HEK293T (cell line): ENCODE measurements at regions not wholly inside any gene's neighbourhood (a gene's known extent, or its start where the extent isn't known, plus 50 kb on each side); places are given as distances from the start of the nearest gene placed in this dataset.

Experiments used
- CTCF ChIA-PET: fragments of 350-600 bp; formaldehyde crosslinking; extraction: SDS; loops from one replicate; lab custom pipeline; 2021; ENCODE audit warnings: antibody characterized with exemption, inconsistent platforms; lab: Yijun Ruan, JAX
- POLR2A ChIA-PET: fragments of 350-600 bp; formaldehyde crosslinking; extraction: SDS; loops from one replicate; lab custom pipeline; 2020; ENCODE audit warnings: antibody characterized with exemption, inconsistent platforms; lab: Yijun Ruan, JAX
- DNase-seq: peaks from one replicate; pipeline ENCODE4 v3.0.0; 2012; ENCODE audit warnings: mixed read lengths; ENCODE audit errors: extremely low spot score
- ARNT ChIP-seq: fragments of 450-650 bp; IDR thresholded peaks from 2 replicates; pipeline ENCODE4 v1.6.1; 2017; ENCODE audit warnings: mild to moderate bottlenecking
- BHLHE40 ChIP-seq: fragments of 450-650 bp; IDR thresholded peaks from 2 replicates; pipeline ENCODE4 v1.6.1; 2016; ENCODE audit warnings: mild to moderate bottlenecking, moderate library complexity, borderline replicate concordance
- CTBP1 ChIP-seq: fragments of 450-650 bp; IDR thresholded peaks from 2 replicates; pipeline ENCODE4 v1.6.1; 2016; ENCODE audit warnings: borderline replicate concordance
- ELF4 ChIP-seq: fragments of 450-650 bp; IDR thresholded peaks from 2 replicates; pipeline ENCODE4 v1.6.1; 2017; ENCODE audit warnings: antibody characterized with exemption
- FOXA1 ChIP-seq: fragments of 450-650 bp; IDR thresholded peaks from 2 replicates; pipeline ENCODE4 v1.6.1; 2016; ENCODE audit warnings: mild to moderate bottlenecking
- FOXK2 ChIP-seq: fragments of 450-650 bp; IDR thresholded peaks from 2 replicates; pipeline ENCODE4 v1.6.1; 2016; ENCODE audit warnings: mild to moderate bottlenecking
- FOXM1 ChIP-seq: fragments of 450-650 bp; IDR thresholded peaks from 2 replicates; pipeline ENCODE4 v1.6.1; 2017; ENCODE audit warnings: mild to moderate bottlenecking, borderline replicate concordance
- HDGF ChIP-seq: fragments of 450-650 bp; IDR thresholded peaks from 2 replicates; pipeline ENCODE4 v1.6.1; 2017; ENCODE audit warnings: antibody characterized with exemption, borderline replicate concordance
- L3MBTL2 ChIP-seq: fragments of 450-650 bp; conservative IDR thresholded peaks from 2 replicates; pipeline ENCODE4 v1.6.1; 2016; ENCODE audit warnings: mild to moderate bottlenecking
- LEF1 ChIP-seq: fragments of 450-650 bp; IDR thresholded peaks from 2 replicates; pipeline ENCODE4 v1.6.1; 2017; ENCODE audit warnings: mild to moderate bottlenecking, borderline replicate concordance
- NFRKB ChIP-seq: fragments of 450-650 bp; IDR thresholded peaks from 2 replicates; pipeline ENCODE4 v1.6.1; 2016; ENCODE audit warnings: mild to moderate bottlenecking, moderate library complexity
- SP1 ChIP-seq: fragments of 450-650 bp; IDR thresholded peaks from 2 replicates; pipeline ENCODE4 v1.6.1; 2017
- SUZ12 ChIP-seq: fragments of 450-650 bp; IDR thresholded peaks from 2 replicates; pipeline ENCODE4 v1.6.1; 2016; ENCODE audit warnings: mild to moderate bottlenecking
- TARDBP ChIP-seq: fragments of 450-650 bp; IDR thresholded peaks from 2 replicates; pipeline ENCODE4 v1.6.1; 2016
- ZNF384 ChIP-seq: fragments of 450-650 bp; IDR thresholded peaks from 2 replicates; pipeline ENCODE4 v1.6.1; 2016
- TF ChIP-seq, protein P1 (sequence below): fragments of 450-650 bp; IDR thresholded peaks from 2 replicates; pipeline ENCODE4 v1.6.1; 2016

DNA sequence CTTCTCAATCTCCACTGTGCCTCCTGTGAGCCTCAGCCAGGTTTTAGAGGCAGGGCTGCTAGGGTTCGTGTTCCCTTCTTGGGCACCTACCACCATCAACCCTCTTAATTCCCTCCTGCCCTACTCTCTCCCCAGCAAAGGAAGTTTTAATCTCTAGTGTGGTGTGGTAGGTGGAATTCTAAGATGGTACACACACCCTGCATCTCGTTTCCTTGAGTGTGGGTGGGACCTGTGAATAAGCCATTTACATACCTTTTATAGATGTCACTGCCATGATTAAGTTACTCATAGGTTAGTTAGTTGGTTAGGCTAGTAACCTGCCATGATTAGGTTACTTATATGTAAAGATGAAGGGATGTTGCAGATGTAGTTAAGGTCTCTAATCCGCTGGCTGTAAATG is 114.8 kb upstream of the VRK1 start:
- no peak for TF ChIP-seq L3MBTL2
- TF ChIP-seq FOXM1 = no peak
- TF ChIP-seq, protein P1, sequence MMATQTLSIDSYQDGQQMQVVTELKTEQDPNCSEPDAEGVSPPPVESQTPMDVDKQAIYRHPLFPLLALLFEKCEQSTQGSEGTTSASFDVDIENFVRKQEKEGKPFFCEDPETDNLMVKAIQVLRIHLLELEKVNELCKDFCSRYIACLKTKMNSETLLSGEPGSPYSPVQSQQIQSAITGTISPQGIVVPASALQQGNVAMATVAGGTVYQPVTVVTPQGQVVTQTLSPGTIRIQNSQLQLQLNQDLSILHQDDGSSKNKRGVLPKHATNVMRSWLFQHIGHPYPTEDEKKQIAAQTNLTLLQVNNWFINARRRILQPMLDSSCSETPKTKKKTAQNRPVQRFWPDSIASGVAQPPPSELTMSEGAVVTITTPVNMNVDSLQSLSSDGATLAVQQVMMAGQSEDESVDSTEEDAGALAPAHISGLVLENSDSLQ = no peak
- TF ChIP-seq TARDBP = no peak
- TF ChIP-seq LEF1 = no peak
- no peak for TF ChIP-seq SUZ12
- CTCF ChIA-PET = no interaction called here
- DNase-seq = no peak
- POLR2A ChIA-PET = no interaction called here

DNA sequence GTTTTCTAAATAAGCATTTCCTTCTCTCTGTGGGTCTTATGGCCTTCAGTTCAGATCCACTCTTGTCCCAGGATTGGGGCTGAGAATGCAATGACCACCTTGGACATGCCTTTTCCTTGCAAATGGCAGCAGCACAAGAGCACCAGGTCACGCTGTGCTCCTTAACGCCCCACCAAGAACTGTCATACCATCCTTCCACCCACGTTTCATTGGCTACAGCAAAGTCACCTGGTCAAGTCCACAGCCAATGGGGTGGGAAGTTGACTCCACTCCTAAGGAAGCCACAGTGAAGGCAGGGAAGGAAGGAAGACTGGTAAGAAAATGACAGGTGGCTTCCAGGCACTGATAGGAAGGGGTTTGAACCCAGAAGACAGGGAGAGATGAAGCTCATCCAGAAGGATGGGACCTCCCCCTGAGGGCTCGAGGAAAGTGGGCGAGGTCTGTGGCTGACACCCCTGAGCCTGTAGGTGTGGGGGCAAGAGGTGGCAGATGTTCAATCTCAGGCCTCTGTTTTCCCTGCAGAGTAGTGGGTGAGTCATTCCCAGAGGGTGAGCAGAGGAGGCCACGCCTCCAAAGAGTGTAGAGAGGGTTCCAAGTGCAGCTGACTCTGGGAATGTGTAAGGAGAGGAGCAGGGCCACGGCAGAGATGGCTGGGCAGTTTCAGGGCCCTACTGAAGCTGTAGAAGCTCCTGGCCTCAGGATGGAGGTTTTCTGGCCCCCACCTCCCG is 113.5 kb upstream of the VRK1 start:
- CTCF ChIA-PET = no interaction called here
- no peak for DNase-seq
- TF ChIP-seq, protein P1 = no peak
- TF ChIP-seq SP1 = no peak
- no peak for TF ChIP-seq SUZ12
- TF ChIP-seq L3MBTL2 = no peak
- no peak for TF ChIP-seq NFRKB
- TF ChIP-seq BHLHE40 = no peak
- no peak for TF ChIP-seq FOXA1
- no peak for TF ChIP-seq TARDBP
- TF ChIP-seq FOXM1 = no peak
- TF ChIP-seq CTBP1 = no peak
- no peak for TF ChIP-seq ARNT
- TF ChIP-seq LEF1 = no peak
- no peak for TF ChIP-seq ELF4
- TF ChIP-seq ZNF384 = no peak
- no peak for TF ChIP-seq FOXK2
- TF ChIP-seq HDGF = no peak
- POLR2A ChIA-PET = no interaction called here

DNA sequence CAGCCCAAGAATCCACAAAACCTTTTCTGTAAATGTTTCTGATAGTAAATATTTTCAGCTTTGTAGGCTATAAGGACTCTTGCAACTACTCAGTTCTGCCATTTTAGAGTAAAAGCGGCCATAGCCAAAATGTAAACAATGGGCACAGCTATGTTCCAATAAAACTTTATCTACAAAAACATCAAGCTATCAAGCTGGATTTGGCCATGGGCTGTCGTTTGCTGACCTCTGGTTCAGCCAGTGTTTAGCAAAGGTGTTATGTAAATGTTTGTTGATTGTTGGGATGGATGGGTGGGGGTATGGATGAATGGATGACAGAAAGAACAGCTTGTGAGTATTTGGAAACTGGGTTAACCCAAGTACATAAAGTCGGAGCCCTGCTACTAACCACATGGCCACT is 111.1 kb upstream of the VRK1 start:
- ChIA-PET CTCF (no interaction called here), POLR2A (no interaction called here)
- TF ChIP-seq LEF1 = no peak
- TF ChIP-seq HDGF = no peak
- no peak for TF ChIP-seq L3MBTL2
- no peak for TF ChIP-seq FOXK2
- no peak for TF ChIP-seq SUZ12
- TF ChIP-seq CTBP1 = no peak
- no peak for TF ChIP-seq ZNF384
- no peak for TF ChIP-seq ELF4
- TF ChIP-seq, protein P1 = no peak
- no peak for TF ChIP-seq ARNT
- no peak for TF ChIP-seq BHLHE40
- no peak for TF ChIP-seq TARDBP
- no peak for TF ChIP-seq FOXA1
- no peak for TF ChIP-seq SP1
- TF ChIP-seq FOXM1 = no peak
- no peak for TF ChIP-seq NFRKB

DNA sequence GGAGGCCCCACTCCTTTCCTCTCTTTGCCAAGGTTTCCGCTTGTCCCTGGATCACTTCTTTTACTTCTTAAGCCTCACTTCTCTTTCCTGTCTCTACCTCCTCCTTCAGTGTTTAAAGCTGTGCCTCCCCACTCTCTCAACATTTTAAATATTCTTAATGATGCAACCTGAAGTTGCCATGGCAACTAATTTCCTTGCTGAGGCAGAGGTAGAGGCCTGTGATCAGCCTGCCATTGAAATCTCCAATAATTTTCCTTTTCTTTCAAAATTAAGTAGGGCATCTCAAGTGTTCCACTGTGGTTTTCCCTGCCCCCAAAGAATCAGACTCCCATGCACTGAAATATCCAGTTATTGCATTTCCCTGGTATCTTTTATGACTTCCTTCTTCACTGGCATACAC is 108.6 kb upstream of the VRK1 start:
- DNase-seq = no peak
- POLR2A ChIA-PET = no interaction called here
- CTCF ChIA-PET = no interaction called here
- TF ChIP-seq ARNT = no peak
- TF ChIP-seq, protein P1 = no peak
- TF ChIP-seq ZNF384 = no peak
- no peak for TF ChIP-seq ELF4
- no peak for TF ChIP-seq TARDBP
- TF ChIP-seq L3MBTL2 = no peak
- TF ChIP-seq FOXA1 = no peak
- no peak for TF ChIP-seq SP1
- no peak for TF ChIP-seq LEF1
- TF ChIP-seq CTBP1 = no peak
- TF ChIP-seq BHLHE40 = no peak
- TF ChIP-seq HDGF = no peak
- TF ChIP-seq SUZ12 = no peak
- no peak for TF ChIP-seq NFRKB
- TF ChIP-seq FOXM1 = no peak
- TF ChIP-seq FOXK2 = no peak

More for the DNA sequence above, 111.1 kb upstream of the VRK1 start:
- no peak for DNase-seq

DNA sequence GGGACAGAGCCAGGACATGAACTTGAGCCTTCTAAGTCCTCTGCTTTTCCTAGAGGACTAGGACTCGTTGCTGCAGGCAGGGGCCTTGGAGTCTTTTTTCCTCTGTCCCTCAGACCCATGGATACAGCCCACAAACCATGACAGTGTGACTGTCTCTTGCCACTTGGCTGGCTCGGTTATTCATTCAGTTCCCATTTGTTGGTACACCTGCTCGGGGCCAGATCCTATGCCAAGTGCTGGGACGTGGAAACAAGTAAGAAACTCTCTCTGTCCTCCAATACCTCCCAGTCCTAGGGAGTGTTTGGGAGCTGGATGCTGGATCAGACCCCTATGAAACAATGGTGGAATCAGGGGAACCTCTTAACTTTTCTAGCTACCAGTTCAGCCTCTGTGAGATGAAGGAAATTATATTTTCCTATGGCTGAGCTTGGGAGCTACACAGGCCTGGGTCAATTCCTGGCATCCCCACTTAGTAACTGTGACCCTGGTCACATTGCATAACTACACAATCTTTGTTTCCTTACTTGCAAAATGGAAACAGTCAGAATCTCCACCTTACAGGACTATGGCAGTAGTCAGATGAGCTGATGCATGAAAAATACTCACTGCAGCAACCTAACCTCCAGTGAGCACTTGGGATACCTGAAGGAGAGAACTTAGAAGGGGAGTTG is 106.3 kb upstream of the VRK1 start:
- ChIA-PET CTCF (no interaction called here), POLR2A (no interaction called here)
- DNase-seq = no peak
- no peak for TF ChIP-seq ELF4
- no peak for TF ChIP-seq ARNT
- TF ChIP-seq FOXK2 = no peak
